ENCODE measurements at regions not wholly inside any gene's neighbourhood (a gene's known extent, or its start where the extent isn't known, plus 50 kb on each side); places are given as distances from the start of the nearest gene placed in this dataset.

DNA sequence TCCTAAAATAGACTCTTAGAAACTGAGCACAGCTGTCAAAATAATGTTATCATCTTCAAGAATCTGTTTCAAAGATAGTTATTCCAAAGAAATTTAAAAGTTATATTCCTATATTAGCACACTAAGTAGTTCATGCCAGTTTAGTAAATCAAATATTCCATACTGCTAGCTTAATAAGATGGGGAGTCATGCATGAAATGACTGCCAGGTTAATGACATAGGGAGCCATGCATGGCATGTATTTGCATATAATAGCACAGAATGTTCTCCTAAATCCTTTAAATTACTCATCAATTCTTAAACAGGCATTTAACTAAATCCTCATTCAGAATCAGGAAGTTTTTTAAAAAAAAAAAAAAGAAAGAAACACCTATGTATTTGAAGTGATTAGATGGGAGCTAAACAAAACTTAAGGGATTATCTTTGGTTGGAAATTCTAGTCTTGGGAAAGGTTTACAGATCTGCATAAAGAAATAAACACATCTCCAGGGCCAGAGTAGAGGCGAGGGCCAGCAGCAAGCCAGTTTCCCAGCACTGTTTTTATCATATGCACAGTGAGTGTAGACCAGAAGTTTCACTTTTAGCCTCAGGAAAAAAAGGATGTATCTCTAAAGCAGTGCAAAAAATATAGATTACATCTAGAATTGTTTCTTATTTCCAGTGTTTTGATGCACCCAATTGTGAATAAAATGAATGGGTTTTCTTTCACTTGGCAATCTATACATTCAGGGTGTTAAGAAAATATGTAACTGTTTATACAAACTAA is 366.4 kb upstream of the AGTR1 start:
- no peak overlapping the region for H3K9ac ChIP-seq (ENCODE audit: low read depth in 1 of 2, low read length in 2 of 2)
- no peak overlapping the region for H3K4me3 ChIP-seq (ENCODE audit: low read length in 2 of 2)
- H3K27me3 ChIP-seq (ENCODE audit: control insufficient read depth in 2 of 2, insufficient read depth in 2 of 2, low read length in 2 of 2): no peaks in the 10 kb centered on the region
- H3K4me1 ChIP-seq (ENCODE audit: control insufficient read depth in 2 of 2, insufficient read depth in 2 of 2, low read length in 2 of 2): no peaks in the 10 kb centered on the region
- H3K9me3 ChIP-seq (ENCODE audit: control insufficient read depth in 2 of 2, low read length in 2 of 2): no peaks in the 10 kb centered on the region
- no peaks in the 10 kb centered on the region for H3K36me3 ChIP-seq (ENCODE audit: control insufficient read depth in 2 of 2, insufficient read depth in 2 of 2, low read length in 2 of 2)
- no peak overlapping the region for H3K27ac ChIP-seq (ENCODE audit: low read depth in 2 of 2, low read length in 2 of 2)

DNA sequence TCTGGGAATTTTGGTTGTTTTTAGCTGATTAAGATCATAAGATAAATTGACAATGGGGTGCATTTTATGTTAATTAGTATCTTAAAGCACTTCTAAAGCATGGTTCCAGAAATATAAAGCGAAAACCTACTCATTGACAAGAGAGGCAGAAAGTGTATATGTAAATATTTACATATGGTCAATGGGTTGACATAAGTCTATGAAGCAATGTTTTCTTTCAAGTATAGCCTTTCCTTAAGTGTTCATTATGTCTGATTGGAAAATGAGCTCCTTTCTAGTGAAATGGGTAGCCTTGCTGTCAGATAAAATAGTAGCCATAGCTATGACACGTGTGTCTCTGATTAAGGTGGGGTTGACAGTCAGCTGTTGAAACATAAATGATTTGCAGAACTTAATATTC is 365.2 kb upstream of the AGTR1 start:
- H3K4me1 ChIP-seq (ENCODE audit: control insufficient read depth in 2 of 2, insufficient read depth in 2 of 2, low read length in 2 of 2): no peaks in the 10 kb centered on the region
- no peak overlapping the region for H3K4me3 ChIP-seq (ENCODE audit: low read length in 2 of 2)
- no peak overlapping the region for H3K9ac ChIP-seq (ENCODE audit: low read depth in 1 of 2, low read length in 2 of 2)
- H3K27ac ChIP-seq (ENCODE audit: low read depth in 2 of 2, low read length in 2 of 2): no peak overlapping the region
- H3K36me3 ChIP-seq (ENCODE audit: control insufficient read depth in 2 of 2, insufficient read depth in 2 of 2, low read length in 2 of 2): no peaks in the 10 kb centered on the region
- no peaks in the 10 kb centered on the region for H3K27me3 ChIP-seq (ENCODE audit: control insufficient read depth in 2 of 2, insufficient read depth in 2 of 2, low read length in 2 of 2)
- no peaks in the 10 kb centered on the region for H3K9me3 ChIP-seq (ENCODE audit: control insufficient read depth in 2 of 2, low read length in 2 of 2)

DNA sequence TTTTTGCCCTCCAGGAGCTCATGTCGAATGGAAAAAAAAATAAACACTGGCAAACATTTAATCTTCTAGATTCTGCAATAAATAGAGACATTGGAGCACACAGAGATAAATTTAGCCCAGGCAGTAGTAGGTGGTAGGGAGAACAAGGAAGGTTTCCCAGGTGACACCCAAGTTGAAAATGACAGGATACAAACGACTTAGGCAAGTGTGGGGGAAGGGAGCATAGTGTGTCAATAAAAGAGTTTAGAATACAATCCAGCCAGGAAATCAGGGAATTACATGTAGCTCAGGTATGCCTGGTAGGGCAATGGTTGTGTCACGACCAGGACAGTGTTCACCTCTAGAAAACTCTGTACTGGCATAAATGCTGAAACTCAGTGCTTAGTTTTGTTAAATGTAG is 364.6 kb upstream of the AGTR1 start:
- Histone ChIP-seq H3K4me1 (ENCODE audit: control insufficient read depth in 2 of 2, insufficient read depth in 2 of 2, low read length in 2 of 2) (no peaks in the 10 kb centered on the region), H3K4me3 (ENCODE audit: low read length in 2 of 2) (no peak overlapping the region), H3K9me3 (ENCODE audit: control insufficient read depth in 2 of 2, low read length in 2 of 2) (no peaks in the 10 kb centered on the region), H3K9ac (ENCODE audit: low read depth in 1 of 2, low read length in 2 of 2) (no peak overlapping the region), H3K36me3 (ENCODE audit: control insufficient read depth in 2 of 2, insufficient read depth in 2 of 2, low read length in 2 of 2) (no peaks in the 10 kb centered on the region), H3K27me3 (ENCODE audit: control insufficient read depth in 2 of 2, insufficient read depth in 2 of 2, low read length in 2 of 2) (no peaks in the 10 kb centered on the region), H3K27ac (ENCODE audit: low read depth in 2 of 2, low read length in 2 of 2) (no peak overlapping the region)

DNA sequence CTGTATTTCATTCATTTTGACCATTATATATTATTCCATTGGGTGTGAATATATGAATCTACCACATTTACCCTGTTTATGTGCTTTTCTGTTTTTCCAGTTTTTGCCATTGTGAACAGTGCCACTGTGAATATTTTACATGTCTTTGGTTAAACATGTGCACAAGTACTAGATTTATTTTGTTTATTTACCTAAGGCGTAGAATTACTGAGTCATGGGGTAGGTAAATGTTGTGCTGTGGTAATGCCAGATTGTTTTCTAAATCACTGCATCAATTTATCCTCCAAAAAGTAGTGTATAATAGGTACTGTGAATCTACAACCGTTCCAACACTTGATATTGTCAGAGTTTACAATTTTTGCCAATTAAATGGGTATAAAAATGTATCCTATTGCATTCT is 362.1 kb upstream of the AGTR1 start:
- H3K4me3 ChIP-seq (ENCODE audit: low read length in 2 of 2): no peak overlapping the region
- no peaks in the 10 kb centered on the region for H3K4me1 ChIP-seq (ENCODE audit: control insufficient read depth in 2 of 2, insufficient read depth in 2 of 2, low read length in 2 of 2)
- no peak overlapping the region for H3K27ac ChIP-seq (ENCODE audit: low read depth in 2 of 2, low read length in 2 of 2)
- no peaks in the 10 kb centered on the region for H3K36me3 ChIP-seq (ENCODE audit: control insufficient read depth in 2 of 2, insufficient read depth in 2 of 2, low read length in 2 of 2)
- no peaks in the 10 kb centered on the region for H3K9me3 ChIP-seq (ENCODE audit: control insufficient read depth in 2 of 2, low read length in 2 of 2)
- H3K27me3 ChIP-seq (ENCODE audit: control insufficient read depth in 2 of 2, insufficient read depth in 2 of 2, low read length in 2 of 2): no peaks in the 10 kb centered on the region
- no peak overlapping the region for H3K9ac ChIP-seq (ENCODE audit: low read depth in 1 of 2, low read length in 2 of 2)

DNA sequence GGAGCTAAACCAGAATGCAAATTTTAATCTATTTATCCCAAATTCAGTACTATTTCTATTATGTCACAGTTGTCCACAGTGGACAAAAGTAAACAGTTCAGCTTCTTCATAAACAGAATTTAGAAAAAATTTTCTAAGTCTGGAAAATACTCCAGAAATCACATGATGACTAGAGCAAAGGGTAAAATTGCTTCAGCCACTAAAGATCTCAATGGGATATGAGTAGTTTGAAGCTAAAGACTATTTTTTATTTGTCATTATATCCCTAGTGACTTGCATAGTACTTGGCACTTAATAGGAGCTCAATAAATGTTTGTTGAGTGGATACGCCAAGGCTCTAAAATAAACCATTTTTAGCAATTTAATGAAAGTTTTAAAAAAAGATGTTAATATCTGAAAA is 354.3 kb upstream of the AGTR1 start:
- Histone ChIP-seq H3K27me3 (ENCODE audit: control insufficient read depth in 2 of 2, insufficient read depth in 2 of 2, low read length in 2 of 2) (no peaks in the 10 kb centered on the region), H3K4me1 (ENCODE audit: control insufficient read depth in 2 of 2, insufficient read depth in 2 of 2, low read length in 2 of 2) (no peaks in the 10 kb centered on the region), H3K4me3 (ENCODE audit: low read length in 2 of 2) (no peak overlapping the region)

DNA sequence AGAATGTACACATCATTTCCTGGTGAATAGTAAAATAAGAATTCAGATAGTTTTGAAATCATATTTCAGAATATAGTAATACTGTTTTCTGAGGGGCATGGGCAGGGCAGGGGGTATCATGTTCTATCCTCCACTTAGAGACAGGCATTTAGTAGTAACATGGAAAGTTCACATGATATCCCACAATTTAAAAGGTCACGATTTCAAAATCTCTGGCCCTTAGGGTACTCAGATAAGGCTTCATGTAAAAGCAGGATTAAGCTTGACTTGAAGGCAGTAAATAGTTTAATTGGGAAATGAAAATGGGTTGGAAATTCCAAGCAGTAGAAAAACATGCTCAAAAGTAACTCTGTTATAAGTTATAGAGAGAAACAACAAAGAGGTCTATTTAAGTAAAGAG is 353.2 kb upstream of the AGTR1 start:
- no peak overlapping the region for H3K27ac ChIP-seq (ENCODE audit: low read depth in 2 of 2, low read length in 2 of 2)
- H3K27me3 ChIP-seq (ENCODE audit: control insufficient read depth in 2 of 2, insufficient read depth in 2 of 2, low read length in 2 of 2): no peaks in the 10 kb centered on the region
- no peak overlapping the region for H3K4me3 ChIP-seq (ENCODE audit: low read length in 2 of 2)
- H3K9me3 ChIP-seq (ENCODE audit: control insufficient read depth in 2 of 2, low read length in 2 of 2): no peaks in the 10 kb centered on the region
- no peak overlapping the region for H3K9ac ChIP-seq (ENCODE audit: low read depth in 1 of 2, low read length in 2 of 2)
- no peaks in the 10 kb centered on the region for H3K36me3 ChIP-seq (ENCODE audit: control insufficient read depth in 2 of 2, insufficient read depth in 2 of 2, low read length in 2 of 2)
- H3K4me1 ChIP-seq (ENCODE audit: control insufficient read depth in 2 of 2, insufficient read depth in 2 of 2, low read length in 2 of 2): no peaks in the 10 kb centered on the region

More for the DNA sequence above, 354.3 kb upstream of the AGTR1 start:
- no peak overlapping the region for H3K27ac ChIP-seq (ENCODE audit: low read depth in 2 of 2, low read length in 2 of 2)
- H3K9ac ChIP-seq (ENCODE audit: low read depth in 1 of 2, low read length in 2 of 2): no peak overlapping the region
- no peaks in the 10 kb centered on the region for H3K36me3 ChIP-seq (ENCODE audit: control insufficient read depth in 2 of 2, insufficient read depth in 2 of 2, low read length in 2 of 2)
- H3K9me3 ChIP-seq (ENCODE audit: control insufficient read depth in 2 of 2, low read length in 2 of 2): no peaks in the 10 kb centered on the region

DNA sequence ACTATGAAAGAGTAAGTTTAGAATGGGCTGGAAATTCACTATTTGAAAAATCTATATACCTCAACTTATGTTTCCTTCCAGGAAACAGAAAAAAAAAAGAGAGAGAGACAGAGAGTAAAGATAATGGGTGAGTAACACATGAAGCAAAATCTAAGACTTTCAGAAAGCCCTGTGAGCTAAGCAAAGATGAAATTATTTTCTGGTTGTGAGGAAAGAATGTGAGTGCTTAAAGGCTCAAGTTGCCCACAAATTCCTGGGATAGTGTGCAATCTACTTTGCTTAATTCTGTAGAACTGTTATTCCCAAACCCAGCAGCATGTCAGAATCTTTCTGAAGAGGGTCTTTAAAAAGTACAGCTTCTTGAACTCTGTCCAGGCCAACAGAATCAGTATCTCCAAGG is 337.7 kb upstream of the AGTR1 start:
- no peak overlapping the region for H3K4me3 ChIP-seq (ENCODE audit: low read length in 2 of 2)

DNA sequence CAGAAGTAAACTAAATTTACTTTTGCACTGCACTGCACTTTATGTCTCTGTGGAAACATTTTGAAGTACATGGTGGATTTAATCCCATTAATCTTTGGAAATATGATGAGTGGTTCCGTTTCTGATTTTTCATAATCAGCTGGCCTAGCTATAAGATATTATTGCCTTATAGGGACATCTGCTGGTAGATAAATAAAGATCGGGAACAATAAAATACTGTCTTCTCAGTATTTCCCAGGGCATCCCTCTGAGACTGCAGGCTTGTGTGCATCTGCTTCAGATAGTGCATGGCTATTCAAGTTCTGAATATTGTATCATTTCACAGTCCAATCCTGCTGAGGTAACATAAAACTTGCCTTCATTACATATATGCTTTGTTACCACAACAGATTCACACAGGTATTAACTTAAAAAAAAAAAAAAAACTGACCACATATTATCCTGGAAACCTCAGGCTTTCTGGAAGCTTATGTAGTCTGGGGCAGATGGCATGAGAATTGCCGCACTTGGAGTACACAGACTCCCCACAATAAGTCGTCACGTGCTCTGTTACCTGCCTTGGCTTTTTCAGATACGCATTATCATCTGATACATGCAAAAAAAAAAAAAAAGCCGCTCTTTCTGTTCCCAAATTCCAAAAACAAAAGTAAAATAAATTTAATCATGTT is 330.8 kb upstream of the AGTR1 start:
- H3K4me3 ChIP-seq (ENCODE audit: low read length in 2 of 2): no peak overlapping the region
- no peak overlapping the region for H3K9ac ChIP-seq (ENCODE audit: low read depth in 1 of 2, low read length in 2 of 2)
- H3K4me1 ChIP-seq (ENCODE audit: control insufficient read depth in 2 of 2, insufficient read depth in 2 of 2, low read length in 2 of 2): no peaks in the 10 kb centered on the region
- H3K27ac ChIP-seq (ENCODE audit: low read depth in 2 of 2, low read length in 2 of 2): no peak overlapping the region
- no peaks in the 10 kb centered on the region for H3K36me3 ChIP-seq (ENCODE audit: control insufficient read depth in 2 of 2, insufficient read depth in 2 of 2, low read length in 2 of 2)
- no peaks in the 10 kb centered on the region for H3K27me3 ChIP-seq (ENCODE audit: control insufficient read depth in 2 of 2, insufficient read depth in 2 of 2, low read length in 2 of 2)
- H3K9me3 ChIP-seq (ENCODE audit: control insufficient read depth in 2 of 2, low read length in 2 of 2): no peaks in the 10 kb centered on the region

More for the DNA sequence above, 337.7 kb upstream of the AGTR1 start:
- no peak overlapping the region for H3K9ac ChIP-seq (ENCODE audit: low read depth in 1 of 2, low read length in 2 of 2)
- H3K9me3 ChIP-seq (ENCODE audit: control insufficient read depth in 2 of 2, low read length in 2 of 2): no peaks in the 10 kb centered on the region
- no peaks in the 10 kb centered on the region for H3K27me3 ChIP-seq (ENCODE audit: control insufficient read depth in 2 of 2, insufficient read depth in 2 of 2, low read length in 2 of 2)
- no peaks in the 10 kb centered on the region for H3K36me3 ChIP-seq (ENCODE audit: control insufficient read depth in 2 of 2, insufficient read depth in 2 of 2, low read length in 2 of 2)
- H3K27ac ChIP-seq (ENCODE audit: low read depth in 2 of 2, low read length in 2 of 2): no peak overlapping the region
- no peaks in the 10 kb centered on the region for H3K4me1 ChIP-seq (ENCODE audit: control insufficient read depth in 2 of 2, insufficient read depth in 2 of 2, low read length in 2 of 2)

DNA sequence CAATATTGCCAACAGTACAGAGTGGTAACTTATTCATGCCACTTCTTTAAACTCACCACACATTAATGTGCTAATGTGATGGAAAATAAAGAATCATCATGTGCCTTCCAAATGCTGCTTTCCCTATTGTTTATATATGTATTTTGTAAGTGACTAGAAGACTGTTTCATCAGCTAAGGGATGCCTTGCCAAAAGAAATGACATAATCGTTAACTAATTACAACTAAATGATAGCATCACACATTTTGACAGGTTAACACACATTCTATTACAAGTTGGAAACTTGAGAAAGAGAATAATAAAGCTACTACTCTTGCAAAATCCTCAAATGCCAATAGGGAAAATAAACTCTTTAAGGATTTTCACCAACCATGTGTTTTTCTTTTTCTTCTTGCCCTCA is 329.9 kb upstream of the AGTR1 start:
- Histone ChIP-seq H3K27ac (ENCODE audit: low read depth in 2 of 2, low read length in 2 of 2) (no peak overlapping the region), H3K4me1 (ENCODE audit: control insufficient read depth in 2 of 2, insufficient read depth in 2 of 2, low read length in 2 of 2) (no peaks in the 10 kb centered on the region), H3K36me3 (ENCODE audit: control insufficient read depth in 2 of 2, insufficient read depth in 2 of 2, low read length in 2 of 2) (no peaks in the 10 kb centered on the region), H3K4me3 (ENCODE audit: low read length in 2 of 2) (no peak overlapping the region), H3K9ac (ENCODE audit: low read depth in 1 of 2, low read length in 2 of 2) (no peak overlapping the region), H3K27me3 (ENCODE audit: control insufficient read depth in 2 of 2, insufficient read depth in 2 of 2, low read length in 2 of 2) (no peaks in the 10 kb centered on the region), H3K9me3 (ENCODE audit: control insufficient read depth in 2 of 2, low read length in 2 of 2) (no peaks in the 10 kb centered on the region)

DNA sequence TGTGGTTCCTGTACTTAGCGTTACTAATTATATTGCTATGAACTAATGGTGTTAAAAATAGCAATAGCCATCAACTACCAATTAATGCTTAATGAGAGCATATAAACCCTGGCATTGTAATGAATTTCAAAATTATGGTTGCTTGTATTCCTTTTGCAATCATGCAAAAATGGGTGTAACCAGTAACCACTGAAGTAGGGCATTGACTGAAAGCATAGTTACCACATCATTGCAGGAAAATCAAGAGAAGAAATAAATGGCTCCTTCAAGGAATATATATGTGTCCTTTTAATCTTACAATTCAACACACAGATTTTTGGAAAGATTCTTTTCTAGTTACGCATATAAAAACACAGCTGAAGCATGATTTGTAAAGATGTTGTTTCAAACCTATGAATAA is 328.3 kb upstream of the AGTR1 start:
- no peaks in the 10 kb centered on the region for H3K4me1 ChIP-seq (ENCODE audit: control insufficient read depth in 2 of 2, insufficient read depth in 2 of 2, low read length in 2 of 2)
- H3K9ac ChIP-seq (ENCODE audit: low read depth in 1 of 2, low read length in 2 of 2): no peak overlapping the region
- no peaks in the 10 kb centered on the region for H3K36me3 ChIP-seq (ENCODE audit: control insufficient read depth in 2 of 2, insufficient read depth in 2 of 2, low read length in 2 of 2)
- H3K27ac ChIP-seq (ENCODE audit: low read depth in 2 of 2, low read length in 2 of 2): no peak overlapping the region
- H3K4me3 ChIP-seq (ENCODE audit: low read length in 2 of 2): no peak overlapping the region
- no peaks in the 10 kb centered on the region for H3K9me3 ChIP-seq (ENCODE audit: control insufficient read depth in 2 of 2, low read length in 2 of 2)
- no peaks in the 10 kb centered on the region for H3K27me3 ChIP-seq (ENCODE audit: control insufficient read depth in 2 of 2, insufficient read depth in 2 of 2, low read length in 2 of 2)

All from mucosa of rectum (tissue), 2 donors.